Immature natural killer cell (primary cell): ENCODE measurements at regions not wholly inside any gene's neighbourhood (a gene's known extent, or its start where the extent isn't known, plus 50 kb on each side); places are given as distances from the start of the nearest gene placed in this dataset.
"Not testable (repeated sequence)": the region's sequence is repeated elsewhere in the genome, so short reads cannot be mapped to it uniquely, and the experiment has no call there.

Source experiments
- DNase-seq, 3 donors: peaks; one replicate each; pipeline ENCODE4 v3.0.0; 2022; ENCODE audit warnings: mixed read lengths in 1 of 3
- H3K27ac Mint-ChIP-seq, 6 donors: one replicate each; pipeline ENCODE4 v1.8.0; 2020; ENCODE audit warnings: mixed read lengths in 6 of 6, mild to moderate bottlenecking in 5 of 6, inconsistent platforms in 4 of 6, moderate library complexity in 3 of 6
- H3K27me3 Mint-ChIP-seq, 3 donors: one replicate each; pipeline ENCODE4 v1.8.0; 2020 to 2021; ENCODE audit warnings: low read depth in 3 of 3, mild to moderate bottlenecking in 3 of 3, mixed read lengths in 3 of 3, moderate library complexity in 3 of 3, inconsistent platforms in 1 of 3
- H3K36me3 Mint-ChIP-seq, 3 donors: one replicate each; pipeline ENCODE4 v1.8.0; 2020; ENCODE audit warnings: mixed read lengths in 3 of 3, inconsistent platforms in 2 of 3, mild to moderate bottlenecking in 2 of 3
- H3K4me1 Mint-ChIP-seq, 2 donors: one replicate each; pipeline ENCODE4 v1.8.0; 2020; ENCODE audit warnings: inconsistent platforms in 2 of 2, mild to moderate bottlenecking in 2 of 2, mixed read lengths in 2 of 2, moderate library complexity in 1 of 2
- H3K4me3 Mint-ChIP-seq, 5 donors: one replicate each; pipeline ENCODE4 v1.8.0; 2020; ENCODE audit warnings: mild to moderate bottlenecking in 5 of 5, mixed read lengths in 5 of 5, inconsistent platforms in 3 of 5, moderate library complexity in 3 of 5
- H3K9me3 Mint-ChIP-seq, 6 donors: one replicate each; pipeline ENCODE4 v1.8.0; 2020; ENCODE audit warnings: mild to moderate bottlenecking in 6 of 6, mixed read lengths in 6 of 6, inconsistent platforms in 4 of 6, moderate library complexity in 3 of 6

- no peaks in the 10 kb centered on the region for H3K4me1 Mint-ChIP-seq
- no peak for DNase-seq
- H3K36me3 Mint-ChIP-seq = no peaks in the 10 kb centered on the region
- no peak overlapping the region for H3K27ac Mint-ChIP-seq
- H3K9me3 Mint-ChIP-seq = peaks cover 4 to 33% (median 15%) of the 10 kb centered on the region in 6 donors
- no peak overlapping the region for H3K4me3 Mint-ChIP-seq
- peaks cover 0 to 1% (median 0%) of the 10 kb centered on the region in 3 donors for H3K27me3 Mint-ChIP-seq
Measured at GRCh38 chr2:18940184-18940583, 350.8 kb upstream of the NT5C1B start.

- H3K4me1 Mint-ChIP-seq, H3K4me3 Mint-ChIP-seq, H3K27me3 Mint-ChIP-seq, H3K36me3 Mint-ChIP-seq, H3K27ac Mint-ChIP-seq, DNase-seq: not testable (repeated sequence)
- peaks cover 4 to 29% (median 15%) of the 10 kb centered on the region in 6 donors for H3K9me3 Mint-ChIP-seq
Measured at GRCh38 chr2:18939740-18940139, 350.4 kb upstream of the NT5C1B start.

GRCh38 chr2:18934886-18935285, 345.5 kb upstream of the NT5C1B start:
- Mint-ChIP-seq H3K4me1 (no peaks in the 10 kb centered on the region), H3K27ac (no peak overlapping the region), H3K4me3 (no peak overlapping the region), H3K36me3 (no peaks in the 10 kb centered on the region), H3K9me3 (peaks cover 7 to 32% (median 11%) of the 10 kb centered on the region in 6 donors), H3K27me3 (peaks cover 0 to 1% (median 0%) of the 10 kb centered on the region in 3 donors)
- no peak for DNase-seq

GRCh38 chr2:18932853-18933252, 343.5 kb upstream of the NT5C1B start:
- no peak overlapping the region for H3K4me3 Mint-ChIP-seq
- H3K27ac Mint-ChIP-seq = no peak overlapping the region
- peaks cover 4 to 33% (median 11%) of the 10 kb centered on the region in 6 donors for H3K9me3 Mint-ChIP-seq
- DNase-seq = no peak
- peaks cover 0 to 2% (median 0%) of the 10 kb centered on the region in 3 donors for H3K27me3 Mint-ChIP-seq
- peaks cover 0 to 3% (median 3%) of the 10 kb centered on the region in 3 donors for H3K36me3 Mint-ChIP-seq
- H3K4me1 Mint-ChIP-seq = peaks cover 0 to 3% of the 10 kb centered on the region in 2 donors

GRCh38 chr2:18930971-18931370, 341.6 kb upstream of the NT5C1B start:
- no peak overlapping the region for H3K4me3 Mint-ChIP-seq
- H3K36me3 Mint-ChIP-seq = peaks cover 0 to 3% (median 3%) of the 10 kb centered on the region in 3 donors
- H3K27ac Mint-ChIP-seq = no peak overlapping the region

GRCh38 chr2:18927525-18928232, 338.3 kb upstream of the NT5C1B start:
- Mint-ChIP-seq H3K27ac (peak overlapping the region in 3 of 6 donors; percentile 24 to 83 (median 77)), H3K9me3 (peaks cover 6 to 47% (median 14%) of the 10 kb centered on the region in 6 donors), H3K4me3 (peak overlapping the region in 2 of 5 donors; percentile 13 to 39), H3K27me3 (peaks cover 0 to 2% (median 0%) of the 10 kb centered on the region in 3 donors), H3K4me1 (peaks cover 0 to 9% of the 10 kb centered on the region in 2 donors), H3K36me3 (peaks cover 3 to 9% (median 6%) of the 10 kb centered on the region in 3 donors)
- peak in 1 of 3 donors; percentile 14 for DNase-seq

More at GRCh38 chr2:18930971-18931370, 341.6 kb upstream of the NT5C1B start:
- H3K27me3 Mint-ChIP-seq = peaks cover 0 to 2% (median 0%) of the 10 kb centered on the region in 3 donors
- peaks cover 0 to 9% of the 10 kb centered on the region in 2 donors for H3K4me1 Mint-ChIP-seq
- H3K9me3 Mint-ChIP-seq = peaks cover 8 to 41% (median 17%) of the 10 kb centered on the region in 6 donors
- DNase-seq = no peak

- H3K4me1 Mint-ChIP-seq = peaks cover 0 to 9% of the 10 kb centered on the region in 2 donors
- DNase-seq = peak in 1 of 3 donors; percentile 17
- H3K4me3 Mint-ChIP-seq = peak overlapping the region in 1 of 5 donors; percentile 11
- H3K9me3 Mint-ChIP-seq = peaks cover 3 to 48% (median 16%) of the 10 kb centered on the region in 6 donors
- peak overlapping the region in 2 of 6 donors; percentile 4 to 43 for H3K27ac Mint-ChIP-seq
- H3K27me3 Mint-ChIP-seq = peaks cover 0 to 2% (median under 1%) of the 10 kb centered on the region in 3 donors
- peaks cover 3 to 9% (median 9%) of the 10 kb centered on the region in 3 donors for H3K36me3 Mint-ChIP-seq
Measured at GRCh38 chr2:18926631-18927524, 337.5 kb upstream of the NT5C1B start.

- peaks cover 3 to 10% (median 9%) of the 10 kb centered on the region in 3 donors for H3K36me3 Mint-ChIP-seq
- DNase-seq = no peak
- H3K4me3 Mint-ChIP-seq = no peak overlapping the region
- peaks cover 4 to 42% (median 16%) of the 10 kb centered on the region in 6 donors for H3K9me3 Mint-ChIP-seq
- H3K27ac Mint-ChIP-seq = no peak overlapping the region
- peaks cover 0 to 2% (median 2%) of the 10 kb centered on the region in 3 donors for H3K27me3 Mint-ChIP-seq
- peaks cover 0 to 9% of the 10 kb centered on the region in 2 donors for H3K4me1 Mint-ChIP-seq
Measured at GRCh38 chr2:18925296-18925695, 335.9 kb upstream of the NT5C1B start.

- Mint-ChIP-seq H3K4me3 (no peak overlapping the region), H3K27me3 (peaks cover 0 to 2% (median 2%) of the 10 kb centered on the region in 3 donors), H3K9me3 (peaks cover 4 to 42% (median 16%) of the 10 kb centered on the region in 6 donors), H3K27ac (no peak overlapping the region), H3K4me1 (peaks cover 0 to 9% of the 10 kb centered on the region in 2 donors), H3K36me3 (peaks cover 3 to 10% (median 9%) of the 10 kb centered on the region in 3 donors)
- DNase-seq = no peak
Measured at GRCh38 chr2:18924886-18925285, 335.5 kb upstream of the NT5C1B start.

- Mint-ChIP-seq H3K27ac (no peak overlapping the region), H3K4me1 (peaks cover 0 to 9% of the 10 kb centered on the region in 2 donors), H3K4me3 (no peak overlapping the region), H3K9me3 (peaks cover 2 to 42% (median 15%) of the 10 kb centered on the region in 6 donors), H3K36me3 (peaks cover 3 to 10% (median 9%) of the 10 kb centered on the region in 3 donors), H3K27me3 (peaks cover 0 to 2% (median 2%) of the 10 kb centered on the region in 3 donors)
- no peak for DNase-seq
Measured at GRCh38 chr2:18924386-18924785, 335.0 kb upstream of the NT5C1B start.

GRCh38 chr2:18922276-18922675, 332.9 kb upstream of the NT5C1B start:
- Mint-ChIP-seq H3K36me3 (peaks cover 0 to 9% (median 7%) of the 10 kb centered on the region in 3 donors), H3K27me3 (peaks cover 0 to 2% (median 0%) of the 10 kb centered on the region in 3 donors)

GRCh38 chr2:18918280-18918679, 328.9 kb upstream of the NT5C1B start:
- Mint-ChIP-seq H3K36me3 (peaks cover 0 to 7% (median 4%) of the 10 kb centered on the region in 3 donors), H3K27me3 (peaks cover 0 to 2% (median 0%) of the 10 kb centered on the region in 3 donors), H3K9me3 (peaks cover 2 to 29% (median 8%) of the 10 kb centered on the region in 6 donors), H3K4me3 (no peak overlapping the region), H3K4me1 (no peaks in the 10 kb centered on the region), H3K27ac (no peak overlapping the region)
- no peak for DNase-seq

More at GRCh38 chr2:18922276-18922675, 332.9 kb upstream of the NT5C1B start:
- Mint-ChIP-seq H3K4me3 (no peak overlapping the region), H3K27ac (no peak overlapping the region), H3K4me1 (peaks cover 0 to 4% of the 10 kb centered on the region in 2 donors), H3K9me3 (peaks cover 2 to 36% (median 9%) of the 10 kb centered on the region in 6 donors)
- DNase-seq = no peak

GRCh38 chr2:18915227-18915626, 325.9 kb upstream of the NT5C1B start:
- Mint-ChIP-seq H3K9me3 (peaks cover 0 to 38% (median 8%) of the 10 kb centered on the region in 6 donors), H3K27me3 (no peaks in the 10 kb centered on the region), H3K4me1 (no peaks in the 10 kb centered on the region), H3K27ac (no peak overlapping the region), H3K4me3 (no peak overlapping the region), H3K36me3 (no peaks in the 10 kb centered on the region)
- no peak for DNase-seq
